ENCODE measurements at regions not wholly inside any gene's neighbourhood (a gene's known extent, or its start where the extent isn't known, plus 50 kb on each side); places are given as distances from the start of the nearest gene placed in this dataset.
A peak's percentile ranks its signal among the peaks of the same experiment; 100 is the strongest.

DNA sequence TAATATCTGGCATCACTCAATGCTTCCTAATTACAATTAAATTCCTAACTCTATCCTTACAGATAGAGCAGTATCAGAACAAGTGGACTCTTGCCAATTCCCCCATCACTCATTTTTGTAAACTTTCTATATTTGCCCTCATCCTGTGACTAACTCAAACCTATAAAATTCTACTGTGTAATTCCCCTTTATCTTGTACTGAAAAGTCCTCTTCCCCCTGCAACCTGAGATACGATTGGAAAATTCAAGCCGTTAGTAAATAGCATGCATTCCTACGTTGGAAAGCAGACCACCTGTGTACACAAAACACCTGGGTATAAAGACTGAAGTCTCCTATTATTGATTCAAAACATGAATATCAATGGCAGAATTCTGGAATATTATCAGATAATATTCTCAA is 70.4 kb upstream of the KCNQ5 start:
- ChIA-PET POLR2A (ENCODE audit: low non-redundant PET) (no interaction called here), CTCF (no interaction called here)
- no peak for DNase-seq (ENCODE audit: low spot score)
- no peak overlapping the region for H3K27ac ChIP-seq
- TF ChIP-seq, protein P1, sequence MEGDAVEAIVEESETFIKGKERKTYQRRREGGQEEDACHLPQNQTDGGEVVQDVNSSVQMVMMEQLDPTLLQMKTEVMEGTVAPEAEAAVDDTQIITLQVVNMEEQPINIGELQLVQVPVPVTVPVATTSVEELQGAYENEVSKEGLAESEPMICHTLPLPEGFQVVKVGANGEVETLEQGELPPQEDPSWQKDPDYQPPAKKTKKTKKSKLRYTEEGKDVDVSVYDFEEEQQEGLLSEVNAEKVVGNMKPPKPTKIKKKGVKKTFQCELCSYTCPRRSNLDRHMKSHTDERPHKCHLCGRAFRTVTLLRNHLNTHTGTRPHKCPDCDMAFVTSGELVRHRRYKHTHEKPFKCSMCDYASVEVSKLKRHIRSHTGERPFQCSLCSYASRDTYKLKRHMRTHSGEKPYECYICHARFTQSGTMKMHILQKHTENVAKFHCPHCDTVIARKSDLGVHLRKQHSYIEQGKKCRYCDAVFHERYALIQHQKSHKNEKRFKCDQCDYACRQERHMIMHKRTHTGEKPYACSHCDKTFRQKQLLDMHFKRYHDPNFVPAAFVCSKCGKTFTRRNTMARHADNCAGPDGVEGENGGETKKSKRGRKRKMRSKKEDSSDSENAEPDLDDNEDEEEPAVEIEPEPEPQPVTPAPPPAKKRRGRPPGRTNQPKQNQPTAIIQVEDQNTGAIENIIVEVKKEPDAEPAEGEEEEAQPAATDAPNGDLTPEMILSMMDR (conservative IDR thresholded peaks at IDR 0.05; ENCODE audit: low read depth): no peak

DNA sequence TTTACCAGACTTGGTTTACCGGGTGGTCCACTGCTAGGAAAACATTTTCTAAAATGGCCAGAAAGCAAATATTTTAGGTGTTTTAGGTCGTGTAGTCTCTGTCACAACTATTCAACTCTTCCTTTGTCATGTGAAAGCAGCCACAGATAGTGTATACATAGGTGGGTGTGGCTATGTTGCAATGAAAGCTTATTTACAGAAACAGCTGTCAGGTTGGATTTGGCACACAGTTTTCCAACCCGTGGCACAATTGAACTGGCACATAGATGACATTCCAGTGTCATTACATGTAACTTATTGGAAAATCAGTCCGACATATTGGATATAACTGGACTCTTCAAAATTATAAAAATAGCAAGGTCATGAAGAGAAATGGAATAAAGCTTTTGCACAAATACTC is 68.9 kb upstream of the KCNQ5 start:
- TF ChIP-seq, protein P1 (conservative IDR thresholded peaks at IDR 0.05; ENCODE audit: low read depth): no peak
- H3K27ac ChIP-seq: peak overlapping the region; percentile 79
- ChIA-PET CTCF (interaction anchor here (0.6 kb wide), 1 partner anchor 36 kb away, joined by 5 read pairs; no protein-coding TSS in a partner anchor), POLR2A (ENCODE audit: low non-redundant PET) (no interaction called here)
- DNase-seq (ENCODE audit: low spot score): peak; percentile 34

DNA sequence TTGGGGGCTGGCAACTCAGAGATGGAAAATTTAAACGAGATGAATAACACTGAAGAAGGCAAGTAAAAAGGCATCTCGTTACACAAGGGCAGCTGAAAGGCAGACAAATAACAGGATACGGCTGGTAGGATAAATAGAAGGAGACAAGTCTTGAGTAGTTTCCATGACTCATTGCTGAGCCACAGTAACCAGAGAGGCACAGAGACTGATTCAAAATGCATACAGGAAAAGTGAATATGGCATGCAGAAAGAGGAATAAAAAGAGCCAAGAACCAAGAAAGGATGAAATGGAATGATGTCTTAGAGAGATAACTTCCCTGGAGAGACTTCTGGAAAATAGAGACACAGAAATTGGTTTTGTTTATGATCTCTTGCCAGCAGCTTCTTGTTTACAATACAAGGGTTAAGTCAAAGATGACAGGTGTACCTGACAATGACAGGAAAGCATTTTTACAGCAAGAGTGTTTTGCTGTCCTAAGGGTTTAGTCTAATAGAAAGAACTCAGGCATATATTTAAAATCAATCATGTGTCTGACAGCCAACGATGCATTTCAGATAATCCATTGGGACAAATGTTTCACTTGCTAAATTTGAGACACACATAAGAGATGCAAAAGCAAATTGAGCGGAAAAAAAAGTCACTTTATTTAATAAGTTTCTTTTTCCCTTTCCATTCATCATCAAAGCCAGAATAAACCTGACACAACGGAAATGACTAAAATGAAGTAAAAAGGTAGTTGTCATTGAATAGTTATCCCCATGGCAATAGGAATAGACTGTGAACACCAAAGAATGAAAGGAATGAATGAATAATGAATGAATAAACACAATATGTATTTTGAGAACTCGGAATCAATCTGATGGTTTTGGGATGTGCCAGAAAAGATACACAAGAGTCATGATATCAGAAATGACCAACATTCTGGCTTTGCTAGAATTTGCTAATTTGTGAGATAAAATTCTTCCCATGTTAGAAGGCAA is 68.0 kb upstream of the KCNQ5 start:
- DNase-seq (ENCODE audit: low spot score): peak; percentile 84
- ChIA-PET POLR2A (ENCODE audit: low non-redundant PET) (no interaction called here), CTCF (interaction anchor here (0.6 kb wide), 1 partner anchor 35 kb away, joined by 5 read pairs; no protein-coding TSS in a partner anchor)
- TF ChIP-seq, protein P1 (conservative IDR thresholded peaks at IDR 0.05; ENCODE audit: low read depth): no peak
- no peak overlapping the region for H3K27ac ChIP-seq

DNA sequence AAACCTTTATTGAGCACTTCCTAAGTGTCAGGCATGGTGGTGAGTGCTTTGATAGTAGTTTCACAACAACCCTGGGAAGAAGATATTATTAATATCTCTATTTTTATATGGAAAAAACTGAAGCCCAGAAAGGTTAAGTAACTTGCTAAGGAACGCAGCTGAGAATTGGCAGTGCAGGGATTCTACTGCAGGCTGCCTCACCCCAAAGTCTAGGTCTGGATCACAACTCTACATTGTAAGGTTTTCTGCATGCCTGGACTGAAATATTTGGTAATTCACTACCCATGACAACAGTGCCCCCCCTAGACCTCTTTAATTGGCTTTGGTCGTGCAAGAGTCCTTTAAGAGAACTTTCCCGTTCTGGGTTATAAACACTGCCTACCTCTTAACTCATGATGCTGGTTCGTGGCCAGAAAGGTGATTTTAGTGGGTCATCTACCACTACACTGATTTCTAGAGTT is 67.1 kb upstream of the KCNQ5 start:
- H3K27ac ChIP-seq: no peak overlapping the region
- no peak for DNase-seq (ENCODE audit: low spot score)
- CTCF ChIA-PET: no interaction called here
- POLR2A ChIA-PET (ENCODE audit: low non-redundant PET): no interaction called here
- TF ChIP-seq, protein P1 (conservative IDR thresholded peaks at IDR 0.05; ENCODE audit: low read depth): no peak

DNA sequence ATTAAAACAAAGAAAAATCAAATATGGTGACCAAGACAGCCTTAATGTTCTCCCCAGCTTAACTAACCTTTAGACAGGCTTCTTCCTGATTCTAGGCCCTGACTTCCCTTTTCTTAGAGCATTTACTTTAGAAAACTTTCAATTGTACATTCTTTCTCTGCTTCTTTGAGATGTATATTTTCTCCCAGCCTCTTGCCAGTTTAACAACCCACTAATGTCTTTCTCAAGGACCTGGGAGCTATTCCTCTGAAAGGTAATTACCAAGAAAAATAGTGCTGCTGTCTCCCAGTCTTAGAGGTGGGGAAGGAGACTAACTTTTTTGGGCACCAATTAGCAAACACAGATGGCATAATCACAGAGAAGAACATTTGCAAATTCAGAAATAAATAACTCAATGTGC is 62.8 kb upstream of the KCNQ5 start:
- ChIA-PET CTCF (interaction anchor here (0.6 kb wide), 1 partner anchor 10 kb away, joined by 6 read pairs; no protein-coding TSS in a partner anchor), POLR2A (ENCODE audit: low non-redundant PET) (no interaction called here)
- TF ChIP-seq, protein P1 (conservative IDR thresholded peaks at IDR 0.05; ENCODE audit: low read depth): no peak
- no peak overlapping the region for H3K27ac ChIP-seq
- no peak for DNase-seq (ENCODE audit: low spot score)

DNA sequence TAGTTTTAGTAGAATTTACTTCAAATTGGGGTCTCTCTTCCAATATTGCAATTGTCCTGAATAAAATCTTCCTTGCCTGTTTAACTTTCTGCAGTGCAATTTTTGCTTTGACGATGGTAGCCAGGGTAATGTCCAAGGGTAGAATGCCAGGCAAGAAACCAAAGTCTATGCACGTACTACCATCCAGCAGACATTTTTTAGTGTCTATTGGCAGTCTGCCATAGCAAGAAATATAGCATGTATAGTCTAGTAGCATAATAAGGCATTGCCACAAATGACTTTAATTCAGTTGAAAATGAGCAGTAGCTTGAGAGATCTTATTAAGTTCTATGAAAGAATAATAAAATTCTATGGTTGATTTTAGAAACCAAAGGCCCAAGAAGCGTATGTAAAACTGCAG is 62.3 kb upstream of the KCNQ5 start:
- no peak for DNase-seq (ENCODE audit: low spot score)
- POLR2A ChIA-PET (ENCODE audit: low non-redundant PET): no interaction called here
- CTCF ChIA-PET: interaction anchor here (0.6 kb wide), 1 partner anchor 10 kb away, joined by 6 read pairs; no protein-coding TSS in a partner anchor
- no peak overlapping the region for H3K27ac ChIP-seq
- TF ChIP-seq, protein P1 (conservative IDR thresholded peaks at IDR 0.05; ENCODE audit: low read depth): no peak

Measured in RWPE1 (cell line).